Keratinocyte (primary cell): ENCODE measurements at regions not wholly inside any gene's neighbourhood (a gene's known extent, or its start where the extent isn't known, plus 50 kb on each side); places are given as distances from the start of the nearest gene placed in this dataset.

Experiments
- DNase-seq: peaks from one replicate; pipeline ENCODE4 v3.0.0-alpha.2; 2011; ENCODE audit warnings: low read depth, missing footprints, low spot score
- FAIRE-seq: peaks from 2 replicates; lab custom pipeline; 2011; peaks lifted over from hg19 to GRCh38; lab: Jason Lieb, UNC
- H2AFZ ChIP-seq: 2 replicates; pipeline ENCODE4 v1.6.0; 2012; ENCODE audit warnings: low read length, control low read depth, inconsistent platforms; ENCODE audit not compliant: control insufficient read depth
- H3K27ac ChIP-seq: 2 replicates; pipeline ENCODE4 v1.5.1; 2011; ENCODE audit warnings: low read length; ENCODE audit not compliant: control insufficient read depth, insufficient read depth
- H3K27me3 ChIP-seq: 3 replicates; pipeline ENCODE4 v1.6.0; 2011; ENCODE audit warnings: low read length; ENCODE audit not compliant: control insufficient read depth, insufficient read depth; ENCODE audit errors: extremely low read depth
- H3K36me3 ChIP-seq, 2 experiments: 2 replicates in 1 of 2; 3 replicates in 1 of 2; pipeline ENCODE4 v1.5.1; 2011; ENCODE audit warnings: low read length in 2 of 2, mild to moderate bottlenecking in 1 of 2; ENCODE audit not compliant: control insufficient read depth in 2 of 2, insufficient read depth in 2 of 2; ENCODE audit errors: extremely low read depth in 1 of 2
- H3K4me1 ChIP-seq: 3 replicates; pipeline ENCODE4 v1.5.1; 2011; ENCODE audit warnings: low read length; ENCODE audit not compliant: control insufficient read depth, insufficient read depth; ENCODE audit errors: extremely low read depth
- H3K4me2 ChIP-seq: 3 replicates; pipeline ENCODE4 v1.6.0; 2011; ENCODE audit warnings: low read depth, low read length; ENCODE audit not compliant: control insufficient read depth, insufficient read depth; ENCODE audit errors: extremely low read depth
- H3K4me3 ChIP-seq, 3 experiments: fragments of 200-600 bp in 1 of 3; sonication (generic) in 1 of 3; 2 replicates in 2 of 3; 3 replicates in 1 of 3; pipeline ENCODE4 v1.5.1; 2011 to 2016; ENCODE audit warnings: low read length in 3 of 3, mild to moderate bottlenecking in 3 of 3, control low read depth in 2 of 3, inconsistent platforms in 1 of 3, low read depth in 1 of 3, mixed read lengths in 1 of 3, mixed run types in 1 of 3, moderate library complexity in 1 of 3; ENCODE audit not compliant: control insufficient read depth in 2 of 3, insufficient read depth in 2 of 3; ENCODE audit errors: extremely low read depth in 1 of 3
- H3K79me2 ChIP-seq: 2 replicates; pipeline ENCODE4 v1.6.0; 2012; ENCODE audit warnings: low read length; ENCODE audit not compliant: control insufficient read depth, insufficient read depth
- H3K9ac ChIP-seq: 3 replicates; pipeline ENCODE4 v1.6.0; 2011; ENCODE audit warnings: low read length; ENCODE audit not compliant: control insufficient read depth, insufficient read depth; ENCODE audit errors: extremely low read depth
- H3K9me1 ChIP-seq: 3 replicates; pipeline ENCODE4 v1.6.0; 2011; ENCODE audit warnings: low read length; ENCODE audit not compliant: control insufficient read depth, insufficient read depth; ENCODE audit errors: extremely low read depth
- H3K9me3 ChIP-seq: 2 replicates; pipeline ENCODE4 v1.5.1; 2012; ENCODE audit warnings: low read depth, low read length; ENCODE audit not compliant: control insufficient read depth
- H4K20me1 ChIP-seq: 3 replicates; pipeline ENCODE4 v1.6.0; 2011; ENCODE audit warnings: low read length; ENCODE audit not compliant: control insufficient read depth, insufficient read depth; ENCODE audit errors: extremely low read depth
- EZH2 ChIP-seq: IDR thresholded peaks from one replicate; pipeline ENCODE4 v1.6.1; 2012; ENCODE audit warnings: inconsistent platforms, mild to moderate bottlenecking, low read length, moderate library complexity
- dilution Hi-C: fragments of 300-500 bp; cut with MboI; formaldehyde crosslinking; loops from one replicate; pipeline ENCODE4 v1.7.0; 2020; ENCODE audit warnings: low sequenced_read_pairs; ENCODE audit not compliant: extremely low pct_ligation_motif_present
- TF ChIP-seq, protein P1 (sequence below), 3 experiments: IDR thresholded peaks in 1 of 3; conservative IDR thresholded peaks in 1 of 3; optimal IDR thresholded peaks in 1 of 3; 2 replicates in 2 of 3; 3 replicates in 1 of 3; pipeline versions ENCODE3 to v1.5.1; 2011; ENCODE audit warnings: low read length in 3 of 3, mild to moderate bottlenecking in 3 of 3, moderate library complexity in 2 of 3, control low read depth in 1 of 3, inconsistent platforms in 1 of 3; ENCODE audit not compliant: insufficient read depth in 2 of 3; ENCODE audit errors: extremely low read depth in 1 of 3

DNA sequence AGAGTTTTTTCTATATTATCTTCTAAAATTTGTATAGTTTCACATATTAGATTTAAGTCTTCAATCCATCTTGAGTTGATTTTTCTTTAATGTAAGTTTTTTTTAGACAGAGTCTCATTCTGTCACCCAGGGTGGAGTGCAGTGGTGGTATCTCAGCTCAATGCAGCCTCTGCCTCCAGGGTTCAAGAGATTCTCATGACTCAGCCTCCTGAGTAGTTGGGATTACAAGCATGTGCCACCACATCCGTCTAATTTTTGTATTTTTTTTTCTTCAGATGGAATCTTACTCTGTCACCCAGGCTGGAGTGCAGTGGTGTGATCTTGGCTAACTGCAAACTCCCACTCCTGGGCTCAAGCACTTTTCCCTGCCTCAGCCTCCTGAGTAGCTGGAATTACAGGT is 143.4 kb upstream of the ZNF92 start:
- Histone ChIP-seq H3K79me2 (no peaks in the 10 kb centered on the region), H3K9ac (no peak overlapping the region), H3K4me2 (no peak overlapping the region), H4K20me1 (no peaks in the 10 kb centered on the region), H3K27ac (no peak overlapping the region), H3K4me1 (no peaks in the 10 kb centered on the region), H3K27me3 (peaks cover 3% of the 10 kb centered on the region), H3K4me3 (no peak overlapping the region), H2AFZ (no peak overlapping the region), H3K9me3 (no peaks in the 10 kb centered on the region), H3K36me3 (no peaks in the 10 kb centered on the region), H3K9me1 (no peaks in the 10 kb centered on the region)
- TF ChIP-seq, protein P1, sequence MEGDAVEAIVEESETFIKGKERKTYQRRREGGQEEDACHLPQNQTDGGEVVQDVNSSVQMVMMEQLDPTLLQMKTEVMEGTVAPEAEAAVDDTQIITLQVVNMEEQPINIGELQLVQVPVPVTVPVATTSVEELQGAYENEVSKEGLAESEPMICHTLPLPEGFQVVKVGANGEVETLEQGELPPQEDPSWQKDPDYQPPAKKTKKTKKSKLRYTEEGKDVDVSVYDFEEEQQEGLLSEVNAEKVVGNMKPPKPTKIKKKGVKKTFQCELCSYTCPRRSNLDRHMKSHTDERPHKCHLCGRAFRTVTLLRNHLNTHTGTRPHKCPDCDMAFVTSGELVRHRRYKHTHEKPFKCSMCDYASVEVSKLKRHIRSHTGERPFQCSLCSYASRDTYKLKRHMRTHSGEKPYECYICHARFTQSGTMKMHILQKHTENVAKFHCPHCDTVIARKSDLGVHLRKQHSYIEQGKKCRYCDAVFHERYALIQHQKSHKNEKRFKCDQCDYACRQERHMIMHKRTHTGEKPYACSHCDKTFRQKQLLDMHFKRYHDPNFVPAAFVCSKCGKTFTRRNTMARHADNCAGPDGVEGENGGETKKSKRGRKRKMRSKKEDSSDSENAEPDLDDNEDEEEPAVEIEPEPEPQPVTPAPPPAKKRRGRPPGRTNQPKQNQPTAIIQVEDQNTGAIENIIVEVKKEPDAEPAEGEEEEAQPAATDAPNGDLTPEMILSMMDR (optimal IDR thresholded peaks at IDR 0.05 in 1 of 3, IDR thresholded peaks at IDR 0.05 in 1 of 3, conservative IDR thresholded peaks at IDR 0.05 in 1 of 3; ENCODE audit: extremely low read depth in 1 of 3, insufficient read depth in 2 of 3, low read length in 3 of 3), result no peak
- TF ChIP-seq EZH2, result no peak
- dilution Hi-C loops, result no loop called here
- FAIRE-seq (no peak), DNase-seq (no peak)

DNA sequence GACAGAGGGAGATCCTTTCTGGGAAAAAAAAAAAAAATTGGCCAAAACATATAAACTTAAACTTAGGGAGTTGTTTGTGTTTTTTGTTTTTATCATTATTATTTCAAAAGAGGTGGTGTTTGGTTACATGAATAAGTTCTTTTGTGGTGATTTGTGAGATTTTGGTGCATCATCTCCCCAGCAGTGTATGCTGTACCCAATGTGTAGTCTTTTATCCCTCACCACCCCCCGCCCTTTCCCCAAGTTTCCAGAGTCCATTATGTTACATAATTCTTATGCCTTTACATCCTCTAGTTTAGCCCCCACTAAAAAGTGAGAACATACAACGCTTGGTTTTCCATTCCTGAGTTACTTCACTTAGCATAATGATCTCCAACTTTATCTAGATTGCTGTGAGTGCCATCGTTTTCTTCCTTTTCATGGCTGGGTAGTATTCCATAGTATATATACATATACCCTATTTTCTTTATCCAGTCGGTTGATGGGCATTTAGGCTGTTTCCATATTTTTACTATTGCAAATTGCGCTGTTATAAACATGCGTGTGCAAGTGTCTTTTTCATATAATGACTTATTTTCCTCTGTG is 148.1 kb upstream of the ZNF92 start:
- H3K4me2 ChIP-seq, result no peak overlapping the region
- no peak overlapping the region for H3K27ac ChIP-seq
- H3K36me3 ChIP-seq, result no peaks in the 10 kb centered on the region
- dilution Hi-C loops, result no loop called here
- H3K4me3 ChIP-seq, result no peak overlapping the region
- H4K20me1 ChIP-seq, result no peaks in the 10 kb centered on the region
- no peaks in the 10 kb centered on the region for H3K27me3 ChIP-seq
- H3K9me1 ChIP-seq, result no peaks in the 10 kb centered on the region
- no peaks in the 10 kb centered on the region for H3K4me1 ChIP-seq
- no peaks in the 10 kb centered on the region for H3K79me2 ChIP-seq
- no peak for FAIRE-seq
- TF ChIP-seq, protein P1 (optimal IDR thresholded peaks at IDR 0.05 in 1 of 3, IDR thresholded peaks at IDR 0.05 in 1 of 3, conservative IDR thresholded peaks at IDR 0.05 in 1 of 3; ENCODE audit: extremely low read depth in 1 of 3, insufficient read depth in 2 of 3, low read length in 3 of 3), result no peak
- TF ChIP-seq EZH2, result no peak
- no peak overlapping the region for H3K9ac ChIP-seq
- no peak overlapping the region for H2AFZ ChIP-seq
- H3K9me3 ChIP-seq, result no peaks in the 10 kb centered on the region
- DNase-seq, result no peak
